G401.6 (cell line): ENCODE measurements at regions not wholly inside any gene's neighbourhood (a gene's known extent, or its start where the extent isn't known, plus 50 kb on each side); places are given as distances from the start of the nearest gene placed in this dataset.
"Not testable (repeated sequence)": the region's sequence is repeated elsewhere in the genome, so short reads cannot be mapped to it uniquely, and the experiment has no call there.

ENCODE experiments used
- FAIRE-seq: peaks from 2 replicates; lab custom pipeline; 2012; peaks lifted over from hg19 to GRCh38; lab: Jason Lieb, UNC

GRCh38 chr3:89533275-89533674, 425.9 kb downstream of the EPHA3 start:
- no peak for FAIRE-seq

GRCh38 chr3:89554587-89554986, 447.2 kb downstream of the EPHA3 start:
- not testable (repeated sequence) for FAIRE-seq

- FAIRE-seq, result no peak
These were observed 451.3 kb downstream of the EPHA3 start for GRCh38 chr3:89558711-89559110.

- no peak for FAIRE-seq
These were observed 453.1 kb downstream of the EPHA3 start for GRCh38 chr3:89560568-89560967.

- no peak for FAIRE-seq
These were observed 455.0 kb downstream of the EPHA3 start for GRCh38 chr3:89562373-89562772.

GRCh38 chr3:89565098-89565497, 457.7 kb downstream of the EPHA3 start:
- FAIRE-seq, result no peak

GRCh38 chr3:89570465-89570864, 463.0 kb downstream of the EPHA3 start:
- no peak for FAIRE-seq

- no peak for FAIRE-seq
These were observed 463.9 kb downstream of the EPHA3 start for GRCh38 chr3:89571298-89571697.

- FAIRE-seq, result no peak
These were observed 464.3 kb downstream of the EPHA3 start for GRCh38 chr3:89571707-89572106.

- FAIRE-seq, result no peak
These were observed 464.8 kb downstream of the EPHA3 start for GRCh38 chr3:89572261-89572660.

- FAIRE-seq, result no peak
These were observed 469.0 kb downstream of the EPHA3 start for GRCh38 chr3:89576417-89576816.

GRCh38 chr3:89577637-89578530, 470.5 kb downstream of the EPHA3 start:
- FAIRE-seq, result no peak

- no peak for FAIRE-seq
These were observed 473.4 kb downstream of the EPHA3 start for GRCh38 chr3:89580859-89581258.

GRCh38 chr3:89584398-89584797, 477.0 kb downstream of the EPHA3 start:
- FAIRE-seq, result no peak

- FAIRE-seq, result no peak
These were observed 478.8 kb downstream of the EPHA3 start for GRCh38 chr3:89586256-89586655.

GRCh38 chr3:89586676-89587075, 479.3 kb downstream of the EPHA3 start:
- no peak for FAIRE-seq

- no peak for FAIRE-seq
These were observed 498.7 kb downstream of the EPHA3 start for GRCh38 chr3:89606151-89606550.

GRCh38 chr3:89612027-89612426, 504.6 kb downstream of the EPHA3 start:
- FAIRE-seq, result no peak

GRCh38 chr3:89613241-89613640, 505.8 kb downstream of the EPHA3 start:
- no peak for FAIRE-seq

GRCh38 chr3:89617706-89618105, 510.3 kb downstream of the EPHA3 start:
- no peak for FAIRE-seq

GRCh38 chr3:89619263-89619662, 511.8 kb downstream of the EPHA3 start:
- FAIRE-seq, result no peak

- no peak for FAIRE-seq
These were observed 514.8 kb downstream of the EPHA3 start for GRCh38 chr3:89622063-89622700.

- FAIRE-seq, result no peak
These were observed 517.1 kb downstream of the EPHA3 start for GRCh38 chr3:89624494-89624893.

GRCh38 chr3:89625945-89626344, 518.5 kb downstream of the EPHA3 start:
- no peak for FAIRE-seq
